Activated naive CD8-positive, alpha-beta T cell treated with anti-CD3 and anti-CD28 coated beads, Interleukin-2, amount 50 U/mL, for 24 hours (primary cell): ENCODE measurements at regions not wholly inside any gene's neighbourhood (a gene's known extent, or its start where the extent isn't known, plus 50 kb on each side); places are given as distances from the start of the nearest gene placed in this dataset.
A peak's percentile ranks its signal among the peaks of the same experiment; 100 is the strongest.

Experiments
- ATAC-seq: fragments of 150-1000 bp; cut with Tn5 transposase; one replicate; pipeline ENCODE4 v1.10.0; 2021
- DNase-seq: peaks from one replicate; pipeline ENCODE4 v3.0.0; 2021
- H3K27ac Mint-ChIP-seq: one replicate; pipeline ENCODE4 v1.8.0; 2021; ENCODE audit warnings: mild to moderate bottlenecking, mixed read lengths
- H3K27me3 Mint-ChIP-seq: one replicate; pipeline ENCODE4 v1.8.0; 2021; ENCODE audit warnings: mixed read lengths
- H3K36me3 Mint-ChIP-seq: one replicate; pipeline ENCODE4 v1.8.0; 2021; ENCODE audit warnings: low read depth, mixed read lengths
- H3K4me1 Mint-ChIP-seq: one replicate; pipeline ENCODE4 v1.8.0; 2021; ENCODE audit warnings: mixed read lengths
- H3K4me3 Mint-ChIP-seq: one replicate; pipeline ENCODE4 v1.8.0; 2021; ENCODE audit warnings: mild to moderate bottlenecking, moderate library complexity, mixed read lengths
- H3K9me3 Mint-ChIP-seq: one replicate; pipeline ENCODE4 v1.8.0; 2021; ENCODE audit warnings: mixed read lengths

- DNase-seq (peak; percentile 92), ATAC-seq (peak; percentile 85)
- Mint-ChIP-seq H3K9me3 (peaks cover 4% of the 10 kb centered on the region), H3K4me1 (peaks cover 22% of the 10 kb centered on the region), H3K36me3 (peaks cover 2% of the 10 kb centered on the region), H3K27me3 (no peaks in the 10 kb centered on the region), H3K27ac (peak overlapping the region; percentile 89), H3K4me3 (peak overlapping the region; percentile 86)
These were observed 53.7 kb upstream of the KDM4C start for GRCh38 chr9:6703898-6704639.

DNA sequence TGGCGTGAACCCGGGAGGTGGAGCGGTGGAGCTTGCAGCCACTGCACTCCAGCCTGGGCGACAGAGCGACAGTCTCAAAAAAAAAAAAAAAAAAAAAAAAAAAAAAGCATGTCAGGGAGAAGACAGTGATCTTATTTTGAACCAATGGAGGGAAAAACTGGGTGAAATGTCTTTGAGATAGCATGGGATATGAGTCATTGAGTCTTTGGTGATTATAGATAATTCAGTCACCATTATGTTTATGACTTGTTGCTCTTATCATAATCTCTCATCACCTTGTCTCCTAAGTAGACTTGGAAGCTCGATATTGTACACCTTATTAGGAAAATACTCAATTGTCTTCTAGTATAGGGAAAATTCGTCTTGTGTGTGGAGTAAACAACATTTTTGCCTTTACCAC, 55.1 kb upstream of the KDM4C start:
- DNase-seq (no peak), ATAC-seq (no peak)
- H3K27me3 Mint-ChIP-seq: no peaks in the 10 kb centered on the region
- H3K4me1 Mint-ChIP-seq: peaks cover 22% of the 10 kb centered on the region
- peak overlapping the region; percentile 86 for H3K4me3 Mint-ChIP-seq
- no peaks in the 10 kb centered on the region for H3K9me3 Mint-ChIP-seq
- H3K27ac Mint-ChIP-seq: peak overlapping the region; percentile 44
- no peaks in the 10 kb centered on the region for H3K36me3 Mint-ChIP-seq

GRCh38 chr9:6696178-6696577, 50.6 kb upstream of the GLDC start:
- H3K9me3 Mint-ChIP-seq: no peaks in the 10 kb centered on the region

GRCh38 chr9:6695121-6695814, 49.7 kb upstream of the GLDC start:
- H3K4me3 Mint-ChIP-seq: no peak overlapping the region
- ATAC-seq (no peak), DNase-seq (no peak)
- peaks cover 2% of the 10 kb centered on the region for H3K4me1 Mint-ChIP-seq
- no peaks in the 10 kb centered on the region for H3K36me3 Mint-ChIP-seq
- no peaks in the 10 kb centered on the region for H3K27me3 Mint-ChIP-seq
- H3K9me3 Mint-ChIP-seq: no peaks in the 10 kb centered on the region
- H3K27ac Mint-ChIP-seq: no peak overlapping the region

More at GRCh38 chr9:6696178-6696577, 50.6 kb upstream of the GLDC start:
- Mint-ChIP-seq H3K4me3 (no peak overlapping the region), H3K27me3 (no peaks in the 10 kb centered on the region), H3K4me1 (peaks cover 3% of the 10 kb centered on the region), H3K27ac (no peak overlapping the region), H3K36me3 (no peaks in the 10 kb centered on the region)
- DNase-seq: no peak
- ATAC-seq: no peak
